Lower leg skin (tissue), 3 donors: ENCODE measurements at regions not wholly inside any gene's neighbourhood (a gene's known extent, or its start where the extent isn't known, plus 50 kb on each side); places are given as distances from the start of the nearest gene placed in this dataset.

Experiments used
- CTCF ChIP-seq, 3 donors: fragments of 450-650 bp; IDR thresholded peaks; one replicate each; pipeline ENCODE4 v1.5.1; 2016; ENCODE audit warnings: antibody characterized with exemption in 3 of 3, mild to moderate bottlenecking in 3 of 3, moderate library complexity in 2 of 3
- POLR2A ChIP-seq, 2 donors: fragments of 450-650 bp; IDR thresholded peaks; one replicate each; pipeline ENCODE4 v1.6.1; 2016 to 2017; ENCODE audit warnings: antibody characterized with exemption in 2 of 2, mild to moderate bottlenecking in 1 of 2, moderate library complexity in 1 of 2

GRCh38 chr15:94683902-94684301 is 452.5 kb downstream of the MCTP2 start:
- TF ChIP-seq CTCF (IDR thresholded peaks at IDR 0.05) (no peak), POLR2A (IDR thresholded peaks at IDR 0.05) (no peak)
